ENCODE measurements at regions not wholly inside any gene's neighbourhood (a gene's known extent, or its start where the extent isn't known, plus 50 kb on each side); places are given as distances from the start of the nearest gene placed in this dataset.

- ChIA-PET CTCF (no interaction called here), POLR2A (no interaction called here)
- TF ChIP-seq CTCF (IDR thresholded peaks at IDR 0.05; ENCODE audit: control extremely low read depth, extremely low read depth, low read depth, missing control alignments): no peak
- DNase-seq (ENCODE audit: extremely low spot score): no peak
Observed at GRCh38 chr5:167750586-167750985, 540.9 kb upstream of the WWC1 start.

- ChIA-PET CTCF (interaction anchor here (1.3 to 2.0 kb wide), 4 partner anchors 9 to 30 kb away, joined by 3 to 5 read pairs (median 5); no protein-coding TSS in a partner anchor), POLR2A (no interaction called here)
- TF ChIP-seq CTCF (IDR thresholded peaks at IDR 0.05; ENCODE audit: control extremely low read depth, extremely low read depth, low read depth, missing control alignments): no peak
- DNase-seq (ENCODE audit: extremely low spot score): no peak
Observed at GRCh38 chr5:167752936-167753335, 538.5 kb upstream of the WWC1 start.

DNA sequence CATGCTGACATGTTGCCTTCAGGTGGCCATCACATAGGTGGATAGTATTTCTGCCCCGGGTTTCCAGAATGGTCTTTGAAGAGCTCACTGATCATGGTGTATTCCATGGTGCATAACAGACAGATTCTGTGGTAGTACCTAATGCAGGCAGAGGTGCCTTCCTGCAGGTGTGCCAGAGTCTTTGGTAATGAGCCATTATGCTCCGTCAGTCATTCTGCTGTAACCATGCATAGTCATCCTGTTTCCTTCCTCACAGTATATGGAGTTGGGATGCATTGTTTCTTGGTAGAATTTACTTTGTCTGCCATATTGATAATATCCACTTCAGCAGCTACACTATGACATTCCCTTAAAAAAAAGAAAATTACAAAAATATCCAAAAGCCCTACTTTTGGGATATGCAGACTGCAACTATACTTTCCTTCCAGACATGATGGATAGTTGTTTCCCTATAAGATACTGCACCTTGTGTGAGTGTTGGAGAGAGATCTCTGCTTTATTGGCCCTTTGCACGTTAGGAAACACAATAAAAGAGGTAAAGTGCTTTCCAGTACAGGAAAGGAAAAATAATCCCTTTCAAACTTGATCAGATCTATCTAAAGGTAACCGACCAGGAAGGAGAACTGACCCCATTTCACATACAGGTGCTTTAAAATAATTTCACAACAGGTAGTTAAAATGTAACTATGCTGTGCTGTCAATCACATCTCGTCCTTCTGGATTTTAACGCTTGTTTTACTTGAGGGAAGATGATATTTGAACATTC, 537.5 kb upstream of the WWC1 start:
- no peak for TF ChIP-seq CTCF (IDR thresholded peaks at IDR 0.05; ENCODE audit: control extremely low read depth, extremely low read depth, low read depth, missing control alignments)
- ChIA-PET POLR2A (no interaction called here), CTCF (interaction anchor here (1.5 to 1.6 kb wide), 2 partner anchors 12 to 31 kb away, joined by 3 to 5 read pairs; no protein-coding TSS in a partner anchor)
- no peak for DNase-seq (ENCODE audit: extremely low spot score)

DNA sequence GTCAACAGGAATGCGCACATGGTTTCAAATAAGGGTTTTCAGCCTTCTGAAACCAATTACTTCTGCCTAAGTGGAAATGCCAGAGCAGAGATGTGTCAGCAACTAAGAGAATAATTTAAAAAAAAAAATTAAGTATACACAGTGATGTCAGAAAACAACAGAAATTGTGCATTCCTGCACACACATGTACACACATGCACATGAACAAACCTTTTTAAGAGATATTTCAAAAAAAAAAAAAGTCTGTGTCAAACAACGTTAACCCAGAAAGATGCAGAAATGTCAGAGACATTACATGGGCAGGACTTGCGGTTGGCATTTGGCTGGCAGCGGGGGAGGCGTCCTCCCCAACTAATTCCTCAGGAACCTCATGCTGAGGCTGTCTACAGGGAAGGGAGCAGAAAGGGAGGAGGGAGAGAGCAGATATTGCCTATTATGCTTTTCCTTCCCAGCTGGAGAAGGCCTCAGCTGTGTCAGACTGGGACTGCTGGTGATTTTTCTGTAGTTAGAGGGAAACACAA, 536.9 kb upstream of the WWC1 start:
- ChIA-PET CTCF (no interaction called here), POLR2A (no interaction called here)
- TF ChIP-seq CTCF (IDR thresholded peaks at IDR 0.05; ENCODE audit: control extremely low read depth, extremely low read depth, low read depth, missing control alignments): no peak
- no peak for DNase-seq (ENCODE audit: extremely low spot score)

DNA sequence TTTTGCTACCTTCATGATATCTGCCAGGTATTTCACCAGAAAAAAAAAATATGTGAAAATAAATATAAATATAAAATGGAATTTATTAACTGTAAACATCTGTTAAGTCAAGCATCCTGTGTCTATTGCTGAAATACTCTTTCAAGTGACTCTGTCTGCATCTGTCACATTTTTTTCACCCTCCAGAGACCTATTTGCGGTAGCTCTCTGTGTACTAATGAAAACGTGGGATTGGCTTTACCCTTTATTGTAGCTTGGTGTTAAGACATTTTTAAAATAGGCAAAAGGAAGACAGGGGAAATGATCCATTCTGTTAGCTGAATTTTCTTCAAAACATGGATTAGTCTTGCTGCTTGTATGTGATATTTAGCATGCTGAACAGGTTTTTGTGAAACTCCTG, 536.0 kb upstream of the WWC1 start:
- TF ChIP-seq CTCF (IDR thresholded peaks at IDR 0.05; ENCODE audit: control extremely low read depth, extremely low read depth, low read depth, missing control alignments): no peak
- no peak for DNase-seq (ENCODE audit: extremely low spot score)
- ChIA-PET POLR2A (no interaction called here), CTCF (interaction anchor here (1.0 to 1.3 kb wide), 2 partner anchors 9 to 11 kb away, joined by 3 to 4 read pairs; no protein-coding TSS in a partner anchor)

- ChIA-PET POLR2A (no interaction called here), CTCF (interaction anchor here (0.8 kb wide), 1 partner anchor 11 kb away, joined by 3 read pairs; no protein-coding TSS in a partner anchor)
- TF ChIP-seq CTCF (IDR thresholded peaks at IDR 0.05; ENCODE audit: control extremely low read depth, extremely low read depth, low read depth, missing control alignments): no peak
- DNase-seq (ENCODE audit: extremely low spot score): no peak
Observed at GRCh38 chr5:167759057-167759821, 532.2 kb upstream of the WWC1 start.

Measured in GM10248 (cell line).